Ishikawa (cell line): ENCODE measurements at regions not wholly inside any gene's neighbourhood (a gene's known extent, or its start where the extent isn't known, plus 50 kb on each side); places are given as distances from the start of the nearest gene placed in this dataset.

Experiments used
- TEAD4 ChIP-seq: IDR thresholded peaks from 2 replicates; pipeline ENCODE4 v1.6.1; 2012
- YY1 ChIP-seq: IDR thresholded peaks from 2 replicates; pipeline ENCODE4 v1.6.1; 2012; ENCODE audit warnings: low read depth
- TF ChIP-seq, protein P1 (sequence below): IDR thresholded peaks from 2 replicates; pipeline ENCODE4 v1.6.1; 2012

DNA sequence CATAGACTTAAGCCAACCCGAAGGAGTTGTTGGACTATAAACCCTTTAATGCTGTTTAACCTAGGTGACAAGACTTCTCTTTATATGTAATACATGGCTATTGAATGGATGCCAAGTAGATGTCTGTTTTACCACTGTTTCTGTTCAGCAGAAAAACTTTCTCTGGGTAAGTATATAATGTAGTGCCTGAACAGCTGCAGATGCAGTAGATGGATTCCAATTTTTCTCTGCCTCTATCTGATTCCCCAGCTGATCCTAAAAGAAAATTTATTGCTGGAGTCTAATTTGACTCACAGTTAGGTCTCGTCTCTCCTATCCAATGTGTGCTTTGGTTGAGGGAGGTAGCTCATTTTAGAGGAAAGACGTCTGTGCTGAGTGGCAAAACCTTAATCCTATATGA is 256.5 kb upstream of the CBLB start:
- TF ChIP-seq YY1 (no peak), TEAD4 (no peak)
- TF ChIP-seq, protein P1, sequence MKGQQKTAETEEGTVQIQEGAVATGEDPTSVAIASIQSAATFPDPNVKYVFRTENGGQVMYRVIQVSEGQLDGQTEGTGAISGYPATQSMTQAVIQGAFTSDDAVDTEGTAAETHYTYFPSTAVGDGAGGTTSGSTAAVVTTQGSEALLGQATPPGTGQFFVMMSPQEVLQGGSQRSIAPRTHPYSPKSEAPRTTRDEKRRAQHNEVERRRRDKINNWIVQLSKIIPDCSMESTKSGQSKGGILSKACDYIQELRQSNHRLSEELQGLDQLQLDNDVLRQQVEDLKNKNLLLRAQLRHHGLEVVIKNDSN, result no peak
